ENCODE measurements at regions not wholly inside any gene's neighbourhood (a gene's known extent, or its start where the extent isn't known, plus 50 kb on each side); places are given as distances from the start of the nearest gene placed in this dataset.
"Not testable (repeated sequence)": the region's sequence is repeated elsewhere in the genome, so short reads cannot be mapped to it uniquely, and the experiment has no call there.

DNA sequence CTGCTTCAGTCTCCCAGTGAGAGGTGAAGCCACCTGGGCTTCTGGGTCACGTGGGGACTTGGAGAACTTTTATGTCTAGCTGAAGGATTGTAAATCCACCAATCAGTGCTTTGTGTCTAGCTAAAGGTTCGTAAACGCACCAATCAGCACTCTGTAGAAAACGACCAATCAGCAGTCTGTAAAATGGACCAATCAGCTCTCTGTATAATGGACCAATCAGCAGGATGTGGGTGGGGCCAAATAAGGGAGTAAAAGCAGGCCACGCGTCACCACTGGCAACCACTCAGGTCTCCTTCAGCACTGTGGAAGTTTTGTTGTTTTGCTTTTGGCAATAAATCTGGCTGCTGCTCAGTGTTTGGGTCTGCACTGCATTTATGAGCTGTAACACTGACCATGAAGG is 69.1 kb upstream of the NREP start:
- Histone ChIP-seq H3K27me3 (ENCODE audit: insufficient read depth in 3 of 3, low read length in 2 of 3) (no peaks in the 10 kb centered on the region), H3K9me3 (no peaks in the 10 kb centered on the region), H3K4me1 (no peaks in the 10 kb centered on the region), H3K4me3 (no peak overlapping the region), H3K36me3 (ENCODE audit: insufficient read depth in 1 of 2, low read depth in 1 of 2) (no peaks in the 10 kb centered on the region), H3K27ac (no peak overlapping the region)
- 89 to 94% (median 94%) methylated on average over 6 of the region's 6 CpGs for WGBS, 3 donors
- intact Hi-C loops (cut with DNase I) = no loop called here
- ATAC-seq (no peak), DNase-seq (no peak)
- TF ChIP-seq, protein P1, sequence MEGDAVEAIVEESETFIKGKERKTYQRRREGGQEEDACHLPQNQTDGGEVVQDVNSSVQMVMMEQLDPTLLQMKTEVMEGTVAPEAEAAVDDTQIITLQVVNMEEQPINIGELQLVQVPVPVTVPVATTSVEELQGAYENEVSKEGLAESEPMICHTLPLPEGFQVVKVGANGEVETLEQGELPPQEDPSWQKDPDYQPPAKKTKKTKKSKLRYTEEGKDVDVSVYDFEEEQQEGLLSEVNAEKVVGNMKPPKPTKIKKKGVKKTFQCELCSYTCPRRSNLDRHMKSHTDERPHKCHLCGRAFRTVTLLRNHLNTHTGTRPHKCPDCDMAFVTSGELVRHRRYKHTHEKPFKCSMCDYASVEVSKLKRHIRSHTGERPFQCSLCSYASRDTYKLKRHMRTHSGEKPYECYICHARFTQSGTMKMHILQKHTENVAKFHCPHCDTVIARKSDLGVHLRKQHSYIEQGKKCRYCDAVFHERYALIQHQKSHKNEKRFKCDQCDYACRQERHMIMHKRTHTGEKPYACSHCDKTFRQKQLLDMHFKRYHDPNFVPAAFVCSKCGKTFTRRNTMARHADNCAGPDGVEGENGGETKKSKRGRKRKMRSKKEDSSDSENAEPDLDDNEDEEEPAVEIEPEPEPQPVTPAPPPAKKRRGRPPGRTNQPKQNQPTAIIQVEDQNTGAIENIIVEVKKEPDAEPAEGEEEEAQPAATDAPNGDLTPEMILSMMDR (IDR thresholded peaks at IDR 0.05) = no peak

DNA sequence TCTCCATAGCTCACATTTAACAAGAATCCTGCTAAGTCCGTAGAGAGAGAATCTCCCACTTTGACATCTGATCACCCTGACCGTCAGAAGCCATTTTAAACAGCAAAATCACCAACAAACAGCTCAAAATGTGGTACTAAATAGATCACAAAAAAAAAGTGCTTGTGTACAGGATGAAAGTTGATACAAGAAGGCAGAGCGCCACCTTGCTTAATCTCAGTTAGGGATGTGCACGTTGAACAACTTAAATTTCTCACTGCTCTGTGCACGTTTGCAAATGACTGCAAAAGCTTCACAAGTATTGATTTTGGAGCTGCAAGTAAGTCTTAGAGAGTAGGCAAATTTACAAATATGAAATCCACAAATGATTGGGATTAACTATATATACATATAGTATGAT is 63.1 kb upstream of the NREP start:
- Histone ChIP-seq H3K27me3 (ENCODE audit: insufficient read depth in 3 of 3, low read length in 2 of 3) (no peaks in the 10 kb centered on the region), H3K9me3 (peaks cover 5% of the 10 kb centered on the region), H3K27ac (no peak overlapping the region), H3K4me1 (no peaks in the 10 kb centered on the region), H3K4me3 (no peak overlapping the region), H3K36me3 (ENCODE audit: insufficient read depth in 1 of 2, low read depth in 1 of 2) (no peaks in the 10 kb centered on the region)
- intact Hi-C loops (cut with DNase I) = no loop called here
- TF ChIP-seq, protein P1 (IDR thresholded peaks at IDR 0.05) = no peak
- WGBS, 3 donors = 59 to 70% (median 62%) methylated on average over 5 of the region's 5 CpGs
- ATAC-seq (no peak), DNase-seq (no peak)

DNA sequence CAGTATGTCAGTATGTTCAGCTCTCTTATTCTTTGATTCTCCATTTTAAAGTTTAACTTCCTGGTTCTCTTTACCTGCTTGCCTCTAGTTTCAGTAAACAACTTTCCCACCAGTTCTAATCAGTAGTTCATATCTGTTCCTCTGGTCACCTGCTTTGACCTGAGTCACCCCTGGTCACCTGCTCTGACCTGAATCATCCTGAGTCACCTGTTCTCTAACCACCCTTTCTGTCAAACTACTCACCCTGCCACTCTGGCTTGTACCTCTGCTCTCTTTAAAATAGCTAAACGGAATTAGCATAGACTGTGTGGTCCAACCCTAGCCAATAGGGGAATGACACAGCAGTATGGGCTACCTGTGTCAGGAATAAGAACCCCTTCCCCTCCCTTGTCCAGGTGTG is 62.0 kb upstream of the NREP start:
- H3K27ac ChIP-seq; H3K4me3 ChIP-seq; DNase-seq; H3K4me1 ChIP-seq; H3K27me3 ChIP-seq (ENCODE audit: insufficient read depth in 3 of 3, low read length in 2 of 3); H3K36me3 ChIP-seq (ENCODE audit: insufficient read depth in 1 of 2, low read depth in 1 of 2); ATAC-seq; intact Hi-C loops (cut with DNase I); H3K9me3 ChIP-seq: not testable (repeated sequence)
- WGBS, 3 donors = 88 to 98% (median 97%) methylated on average over 1 of the region's 1 CpG

DNA sequence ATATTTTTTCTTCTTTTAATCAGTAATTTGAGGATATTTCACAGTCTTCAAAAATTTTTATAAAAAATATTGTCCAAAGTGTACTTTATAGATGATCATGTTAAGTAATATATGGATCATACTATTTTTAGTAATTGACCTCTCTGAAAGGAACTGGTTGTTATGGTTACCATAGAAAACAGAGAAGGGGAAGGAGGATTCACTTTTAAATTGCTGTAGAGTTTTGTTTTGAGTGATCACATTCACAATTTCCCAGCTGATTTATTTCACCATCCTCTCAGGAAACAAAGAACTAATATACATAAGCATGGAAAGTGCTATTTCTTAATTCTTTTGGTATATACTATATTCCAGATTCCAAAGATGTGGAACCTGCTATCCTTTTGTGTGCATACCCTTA is 56.5 kb upstream of the NREP start:
- no peak overlapping the region for H3K27ac ChIP-seq
- TF ChIP-seq, protein P1 (IDR thresholded peaks at IDR 0.05) = no peak
- ATAC-seq = no peak
- no peak for DNase-seq
- no peaks in the 10 kb centered on the region for H3K9me3 ChIP-seq
- no peaks in the 10 kb centered on the region for H3K4me1 ChIP-seq
- intact Hi-C loops (cut with DNase I) = no loop called here
- H3K4me3 ChIP-seq = no peak overlapping the region
- H3K27me3 ChIP-seq (ENCODE audit: insufficient read depth in 3 of 3, low read length in 2 of 3) = no peaks in the 10 kb centered on the region
- no peaks in the 10 kb centered on the region for H3K36me3 ChIP-seq (ENCODE audit: insufficient read depth in 1 of 2, low read depth in 1 of 2)

DNA sequence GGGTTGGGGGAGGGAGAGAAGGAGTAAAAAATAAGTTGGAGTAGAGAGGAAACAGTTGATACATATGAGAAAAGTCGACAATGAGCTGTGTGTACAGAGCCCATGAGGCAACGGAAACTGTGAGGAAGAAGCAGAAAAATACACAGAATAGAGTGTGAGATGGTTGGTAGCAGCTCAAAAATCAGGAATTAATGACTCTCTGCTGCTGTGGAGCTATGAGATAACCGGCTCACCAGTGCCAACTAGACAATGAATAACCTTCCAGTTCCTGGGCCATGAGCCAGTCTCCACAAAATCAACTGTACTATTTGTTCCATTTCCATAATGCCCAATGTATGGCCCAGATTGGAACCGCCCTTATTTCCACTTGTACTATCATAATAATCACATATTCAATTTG is 53.1 kb upstream of the NREP start:
- H3K4me3 ChIP-seq = no peak overlapping the region
- intact Hi-C loops (cut with DNase I) = no loop called here
- 66 to 77% (median 75%) methylated on average over 4 of the region's 4 CpGs for WGBS, 3 donors
- no peaks in the 10 kb centered on the region for H3K9me3 ChIP-seq
- H3K4me1 ChIP-seq = no peaks in the 10 kb centered on the region
- DNase-seq (no peak), ATAC-seq (no peak)
- H3K27me3 ChIP-seq (ENCODE audit: insufficient read depth in 3 of 3, low read length in 2 of 3) = no peaks in the 10 kb centered on the region
- TF ChIP-seq, protein P1 (IDR thresholded peaks at IDR 0.05) = no peak
- no peak overlapping the region for H3K27ac ChIP-seq
- H3K36me3 ChIP-seq (ENCODE audit: insufficient read depth in 1 of 2, low read depth in 1 of 2) = no peaks in the 10 kb centered on the region
